CD4-positive, alpha-beta T cell treated with Interleukin-6 at 100 ng/mL for 8 hours (primary cell): ENCODE measurements at regions not wholly inside any gene's neighbourhood (a gene's known extent, or its start where the extent isn't known, plus 50 kb on each side); places are given as distances from the start of the nearest gene placed in this dataset.
A peak's percentile ranks its signal among the peaks of the same experiment; 100 is the strongest.
"Not testable (repeated sequence)": the region's sequence is repeated elsewhere in the genome, so short reads cannot be mapped to it uniquely, and the experiment has no call there.

Experiments
- DNase-seq: peaks from one replicate; pipeline ENCODE4 v3.0.0-alpha.2; 2020; ENCODE audit warnings: mixed read lengths, low spot score

- DNase-seq: no peak
Measured at GRCh38 chr18:67455890-67456501, 60.5 kb downstream of the DSEL start.

GRCh38 chr18:67453901-67454300 lies 62.6 kb downstream of the DSEL start:
- no peak for DNase-seq

- no peak for DNase-seq
Measured at GRCh38 chr18:67451960-67452359, 64.6 kb downstream of the DSEL start.

DNA sequence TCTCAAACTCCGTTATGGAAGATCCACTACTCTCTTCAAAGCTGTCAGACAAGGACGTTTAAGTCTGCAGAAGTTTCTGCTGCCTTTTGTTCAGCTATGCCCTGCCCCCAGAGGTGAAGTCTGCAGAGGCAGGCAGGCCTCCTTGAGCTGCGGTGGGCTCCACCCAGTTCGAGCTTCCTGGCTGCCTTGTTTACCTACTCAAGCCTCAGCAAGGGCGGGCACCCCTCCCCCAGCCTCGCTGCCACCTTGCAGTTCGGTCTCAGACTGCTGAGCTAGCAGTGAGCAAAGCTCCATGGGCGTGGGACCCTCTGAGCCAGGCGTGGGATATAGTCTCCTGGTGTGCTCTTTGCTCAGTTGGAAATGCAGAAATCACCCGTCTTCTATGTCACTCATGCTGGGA lies 65.4 kb downstream of the DSEL start:
- peak; percentile 4 for DNase-seq

DNA sequence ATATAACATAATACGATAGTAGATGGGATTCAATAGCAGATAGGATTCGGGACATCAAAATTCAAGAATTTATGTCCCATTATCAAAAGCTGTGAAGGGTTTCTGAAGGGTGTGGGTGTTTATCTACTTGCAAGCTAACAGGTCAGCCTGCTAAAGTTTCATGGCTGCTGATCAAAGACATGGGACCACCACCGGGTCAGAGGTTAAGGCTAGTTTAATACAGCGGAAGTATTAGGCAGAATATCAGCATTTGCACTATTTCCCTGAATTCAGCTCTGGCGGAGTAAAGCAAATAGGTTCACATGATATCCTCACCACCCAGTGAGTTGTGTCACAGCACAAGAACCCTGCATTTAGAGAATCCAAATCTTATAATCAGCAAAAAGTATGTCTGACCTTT lies 82.5 kb downstream of the DSEL start:
- no peak for DNase-seq

DNA sequence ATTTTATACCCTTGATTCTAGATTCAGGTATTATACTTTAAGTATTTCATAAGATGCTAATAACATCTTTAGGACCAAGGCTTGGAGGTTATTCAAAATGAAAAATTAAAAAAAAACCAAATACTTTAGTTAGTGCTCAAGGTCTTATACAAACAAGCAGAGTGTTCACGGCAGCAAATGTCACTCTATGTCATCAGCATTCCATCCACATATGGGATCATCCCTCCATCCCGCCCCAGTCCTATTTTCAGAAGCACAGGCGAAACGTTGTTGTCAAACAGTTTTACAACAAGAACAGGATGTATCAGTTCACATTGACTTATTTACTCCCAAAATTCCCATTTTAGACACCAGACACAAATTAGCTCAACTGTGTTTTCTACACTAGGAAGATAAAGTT lies 83.7 kb downstream of the DSEL start:
- no peak for DNase-seq

GRCh38 chr18:67428805-67429204 lies 87.7 kb downstream of the DSEL start:
- no peak for DNase-seq

GRCh38 chr18:67428158-67428557 lies 88.4 kb downstream of the DSEL start:
- no peak for DNase-seq

- no peak for DNase-seq
Measured at GRCh38 chr18:67426486-67426885, 90.0 kb downstream of the DSEL start.

- no peak for DNase-seq
Measured at GRCh38 chr18:67425672-67426071, 90.8 kb downstream of the DSEL start.

DNA sequence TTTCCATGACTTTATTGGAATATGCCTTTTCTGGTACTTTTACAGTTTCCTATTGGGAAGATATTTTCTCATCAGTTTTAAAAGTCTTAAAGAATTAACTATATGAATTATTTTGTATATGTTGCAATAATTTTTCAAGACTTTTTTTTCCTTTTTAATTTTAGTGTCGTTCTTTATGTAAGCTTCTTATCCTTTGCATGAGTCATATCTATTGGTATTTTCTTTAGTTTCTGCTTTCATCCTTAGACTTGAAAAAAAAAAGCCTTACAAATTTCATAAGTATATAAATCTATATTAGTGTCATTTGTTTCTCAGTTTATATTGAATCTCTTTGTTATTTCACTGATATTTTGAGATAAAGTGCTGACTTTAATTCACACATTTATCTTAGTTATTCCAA lies 94.9 kb downstream of the DSEL start:
- no peak for DNase-seq

GRCh38 chr18:67417864-67418523 lies 98.5 kb downstream of the DSEL start:
- DNase-seq: peak; percentile 32

GRCh38 chr18:67411116-67411515 lies 105.4 kb downstream of the DSEL start:
- no peak for DNase-seq

- no peak for DNase-seq
Measured at GRCh38 chr18:67410075-67411070, 106.1 kb downstream of the DSEL start.

GRCh38 chr18:67408240-67408639 lies 108.3 kb downstream of the DSEL start:
- no peak for DNase-seq

DNA sequence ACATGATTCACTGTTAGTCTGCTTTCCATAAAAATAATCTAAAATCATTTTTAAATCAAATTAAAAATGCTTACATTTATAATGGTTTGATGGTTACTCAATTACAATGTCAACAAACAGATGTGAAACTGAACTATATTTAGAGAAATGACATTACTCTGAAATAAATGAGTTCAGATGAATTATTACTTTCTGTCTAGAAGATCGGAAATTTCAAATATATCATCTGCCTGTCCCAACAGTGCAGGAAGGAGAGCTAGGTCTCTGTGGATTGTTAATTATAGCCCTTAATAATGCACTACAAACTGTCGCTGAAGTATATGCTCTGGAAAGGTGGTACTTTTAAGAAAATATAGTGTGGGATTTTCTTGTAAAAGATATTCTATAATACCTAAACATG lies 109.8 kb downstream of the DSEL start:
- no peak for DNase-seq

- DNase-seq: no peak
Measured at GRCh38 chr18:67402543-67402942, 114.0 kb downstream of the DSEL start.

DNA sequence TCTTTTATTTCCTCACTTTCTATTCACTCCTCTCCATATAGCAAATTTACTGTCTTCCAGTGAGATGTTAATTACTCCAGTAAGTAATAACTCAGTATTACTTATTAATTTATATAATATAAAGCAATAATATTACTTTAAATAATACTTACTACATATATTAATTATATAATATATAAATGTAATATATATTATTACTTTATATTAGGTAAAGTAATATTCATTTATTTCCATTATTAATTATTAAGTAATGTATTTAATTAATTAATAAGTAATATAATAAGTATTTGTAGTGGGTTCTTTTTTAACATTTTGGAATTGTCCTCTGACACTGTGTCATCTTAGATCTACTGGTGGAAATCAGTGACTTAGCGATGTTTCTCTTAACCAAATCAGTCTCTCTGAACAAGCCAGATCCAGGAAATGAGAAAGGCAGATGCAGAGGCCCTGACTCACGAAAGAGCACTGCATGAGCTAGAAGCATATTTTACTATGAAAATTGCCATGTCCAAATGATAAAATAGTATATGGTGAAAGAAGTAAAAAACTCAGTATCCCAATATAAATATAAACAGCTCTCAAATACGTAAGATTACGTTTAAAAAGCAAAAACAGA lies 115.9 kb downstream of the DSEL start:
- DNase-seq: no peak

DNA sequence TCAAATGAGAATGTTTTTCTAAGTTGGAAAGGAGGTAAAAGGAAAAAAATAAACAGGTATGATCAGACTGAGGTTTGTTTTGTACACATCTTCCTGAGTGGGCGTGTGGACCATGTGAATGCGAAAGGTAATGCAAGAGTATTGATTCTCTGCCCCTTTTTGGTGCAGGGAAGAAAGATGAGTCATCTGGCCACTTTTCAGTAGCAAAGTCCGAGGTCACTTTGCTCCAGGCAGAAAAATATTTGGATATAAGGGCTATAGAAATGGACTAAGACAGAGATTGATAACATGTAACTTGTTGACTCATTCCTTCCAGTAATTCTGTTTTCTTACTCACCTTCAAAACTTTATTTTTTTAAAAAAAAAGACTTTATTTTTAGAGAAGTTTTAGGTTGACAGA lies 130.5 kb downstream of the DSEL start:
- DNase-seq: no peak

DNA sequence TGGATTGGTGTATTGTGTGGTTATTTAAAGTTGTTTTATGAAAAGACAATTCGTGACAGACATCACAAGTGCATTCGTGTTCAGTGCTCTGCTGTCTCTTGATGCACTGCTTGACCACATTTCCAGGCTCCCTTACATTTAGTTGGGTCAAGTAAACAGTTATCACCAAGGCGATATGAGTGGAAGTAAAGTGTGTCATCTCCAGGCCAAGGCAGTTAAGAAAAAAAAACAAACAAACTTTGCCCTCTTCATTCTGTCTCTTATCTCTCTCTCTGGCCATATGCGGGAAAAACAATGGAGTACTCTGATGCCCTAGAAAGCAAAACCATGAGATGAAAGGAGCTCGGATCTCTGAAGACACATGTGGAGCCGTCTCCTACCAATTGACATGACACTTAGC lies 131.1 kb downstream of the DSEL start:
- no peak for DNase-seq

- not testable (repeated sequence) for DNase-seq
Measured at GRCh38 chr18:67384057-67384456, 132.5 kb downstream of the DSEL start.

- DNase-seq: no peak
Measured at GRCh38 chr18:67381608-67382150, 134.8 kb downstream of the DSEL start.
